ENCODE measurements at regions not wholly inside any gene's neighbourhood (a gene's known extent, or its start where the extent isn't known, plus 50 kb on each side); places are given as distances from the start of the nearest gene placed in this dataset.

- no peak for TF ChIP-seq CTCF (IDR thresholded peaks at IDR 0.05)
- no peak for TF ChIP-seq POLR2A (IDR thresholded peaks at IDR 0.05)
- no peak for TF ChIP-seq POLR2AphosphoS5 (IDR thresholded peaks at IDR 0.05)
Measured at GRCh38 chr1:112797224-112797623, 82.1 kb upstream of the PPM1J start.

Data from suprapubic skin (tissue), 4 donors.